GM21360 (cell line): ENCODE measurements at regions not wholly inside any gene's neighbourhood (a gene's known extent, or its start where the extent isn't known, plus 50 kb on each side); places are given as distances from the start of the nearest gene placed in this dataset.

Source experiments
- ATAC-seq: cut with Tn5 transposase; IDR thresholded peaks from one replicate; pipeline ENCODE4 v1.9.1; 2021; ENCODE audit warnings: mild to moderate bottlenecking, moderate library complexity; ENCODE audit not compliant: unreplicated experiment

DNA sequence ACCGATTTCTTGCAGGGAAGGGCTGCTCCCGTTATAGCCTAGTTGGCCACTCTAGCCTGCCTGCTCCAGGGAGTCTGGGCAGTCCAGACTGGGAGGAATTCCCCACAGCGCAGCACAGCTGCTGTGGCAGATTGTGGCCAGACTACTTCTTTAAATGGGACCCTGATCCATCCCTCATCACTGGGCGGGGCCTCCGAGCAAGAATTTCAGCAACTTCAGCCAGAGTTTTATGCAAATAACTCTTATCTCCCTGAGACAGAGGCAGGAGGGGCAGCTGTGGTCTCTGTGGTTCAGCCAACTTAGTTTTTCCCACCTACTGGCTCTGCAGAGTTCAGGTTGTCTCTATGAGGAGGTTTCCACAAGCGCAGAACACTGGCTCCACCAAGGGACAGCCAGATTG lies 1583.2 kb downstream of the SUCLG1 start:
- no peak for ATAC-seq

- ATAC-seq = no peak
Observed at GRCh38 chr2:82857967-82858366, 1601.1 kb downstream of the SUCLG1 start.

DNA sequence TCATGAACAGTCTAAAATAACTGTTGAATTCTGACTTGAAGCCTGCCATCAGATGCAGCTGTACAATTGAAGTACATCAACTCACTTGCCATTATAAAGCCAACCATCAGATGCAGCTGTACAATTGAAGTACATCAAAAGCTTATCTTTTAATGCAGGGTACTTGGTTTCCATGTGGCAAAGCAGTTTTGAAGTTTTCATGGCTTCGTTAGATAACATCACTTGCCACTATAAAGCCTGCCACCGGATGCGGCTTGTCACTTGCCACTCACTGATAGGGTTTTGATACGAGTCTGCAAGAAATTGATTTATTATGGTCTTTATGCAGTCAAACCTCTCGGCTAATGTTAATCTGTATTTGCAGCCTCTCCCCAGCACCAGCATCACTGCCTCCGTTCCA lies 1605.8 kb downstream of the SUCLG1 start:
- no peak for ATAC-seq

- no peak for ATAC-seq
Observed at GRCh38 chr2:82852787-82853186, 1606.3 kb downstream of the SUCLG1 start.

- no peak for ATAC-seq
Observed at GRCh38 chr2:82848285-82848684, 1610.8 kb downstream of the SUCLG1 start.

- ATAC-seq = no peak
Observed at GRCh38 chr2:82839036-82839435, 1620.0 kb downstream of the SUCLG1 start.

DNA sequence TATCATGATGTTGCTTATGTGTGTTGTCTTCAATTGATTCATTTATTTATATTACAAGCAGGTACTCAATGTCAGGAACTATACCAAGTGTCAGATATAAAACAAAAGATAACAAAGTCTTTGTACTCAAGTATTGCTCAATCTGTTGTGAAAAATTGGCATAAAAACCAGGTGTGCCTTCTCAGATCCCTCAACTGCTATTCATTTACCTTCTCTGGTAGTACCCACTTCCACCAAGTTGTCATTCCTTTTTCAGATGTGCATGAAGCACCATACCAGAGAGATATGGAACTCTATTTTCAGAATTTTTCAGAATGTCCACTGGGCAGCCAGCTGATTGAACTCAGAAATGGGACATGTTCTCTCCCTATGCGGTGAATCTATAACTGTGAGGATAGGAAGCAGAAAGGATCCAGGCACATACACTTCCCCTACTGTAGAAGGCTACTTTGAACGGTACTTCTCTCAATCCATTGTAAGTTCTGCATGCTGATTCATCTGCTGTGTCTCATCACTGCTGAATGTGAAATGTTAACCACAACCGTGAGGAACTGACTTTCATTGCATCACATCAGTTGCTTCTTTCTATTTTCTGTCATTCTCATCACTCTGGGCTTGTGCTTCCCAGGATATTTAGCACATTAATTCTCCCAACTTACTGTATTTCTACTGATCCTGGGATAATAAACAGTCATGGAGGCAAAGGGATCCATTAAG lies 1621.3 kb downstream of the SUCLG1 start:
- no peak for ATAC-seq

DNA sequence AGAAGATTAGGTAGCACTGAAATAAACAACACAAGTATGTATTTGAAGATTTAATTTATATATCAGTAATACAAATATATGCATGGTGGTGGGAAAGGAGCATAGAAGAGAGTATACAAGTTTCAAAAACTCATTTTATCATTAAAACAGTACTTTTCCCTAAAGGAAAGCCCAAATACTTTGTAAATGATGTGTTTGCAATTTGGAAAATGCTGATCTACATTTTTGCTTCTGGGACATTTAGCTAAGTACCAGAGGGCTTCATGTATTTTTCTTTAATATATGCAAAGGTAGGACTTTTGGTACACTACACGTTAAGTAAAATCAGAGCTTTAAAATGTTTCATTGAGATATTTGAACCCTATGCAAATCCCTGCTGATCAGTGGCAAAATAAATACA lies 1624.2 kb downstream of the SUCLG1 start:
- no peak for ATAC-seq

- ATAC-seq = no peak
Observed at GRCh38 chr2:82827426-82827825, 1631.7 kb downstream of the SUCLG1 start.

- no peak for ATAC-seq
Observed at GRCh38 chr2:82826437-82826836, 1632.6 kb downstream of the SUCLG1 start.

DNA sequence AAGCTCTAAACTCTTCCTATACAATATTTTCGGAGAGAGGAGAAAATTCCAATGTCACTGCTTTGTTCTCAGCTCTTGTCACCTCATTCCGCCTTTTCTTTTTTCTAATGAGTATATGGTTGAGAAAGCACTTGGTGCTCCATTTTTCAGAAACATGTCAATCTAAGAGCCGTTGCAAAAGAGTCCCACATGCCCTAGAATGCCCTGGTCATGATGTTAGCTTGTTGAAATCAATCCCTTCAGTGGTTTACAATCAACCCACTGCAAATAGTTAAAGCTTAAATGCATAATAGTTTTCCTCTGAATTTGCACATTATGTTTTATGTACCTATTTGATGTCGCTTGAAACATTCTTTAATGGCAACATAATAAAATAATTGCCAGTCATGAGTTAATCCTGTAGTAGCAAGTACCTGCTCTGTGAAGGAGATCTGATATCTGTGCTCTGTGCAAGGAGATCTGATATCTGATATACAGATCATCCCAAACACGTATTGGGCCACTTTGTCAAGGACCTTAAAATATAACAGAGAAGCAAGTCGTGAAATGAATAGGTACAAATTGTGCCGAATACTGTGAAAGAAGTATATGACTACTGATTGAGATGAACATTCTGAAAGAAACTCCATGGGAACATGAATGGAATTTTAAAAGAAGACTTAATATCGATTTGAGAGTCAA lies 1633.5 kb downstream of the SUCLG1 start:
- ATAC-seq = no peak

GRCh38 chr2:82823892-82824291 lies 1635.2 kb downstream of the SUCLG1 start:
- no peak for ATAC-seq

- no peak for ATAC-seq
Observed at GRCh38 chr2:82819951-82820350, 1639.1 kb downstream of the SUCLG1 start.

- ATAC-seq = no peak
Observed at GRCh38 chr2:82814146-82814545, 1644.9 kb downstream of the SUCLG1 start.

- ATAC-seq = no peak
Observed at GRCh38 chr2:82811946-82812345, 1647.1 kb downstream of the SUCLG1 start.

GRCh38 chr2:82803307-82803706 lies 1655.8 kb downstream of the SUCLG1 start:
- no peak for ATAC-seq

DNA sequence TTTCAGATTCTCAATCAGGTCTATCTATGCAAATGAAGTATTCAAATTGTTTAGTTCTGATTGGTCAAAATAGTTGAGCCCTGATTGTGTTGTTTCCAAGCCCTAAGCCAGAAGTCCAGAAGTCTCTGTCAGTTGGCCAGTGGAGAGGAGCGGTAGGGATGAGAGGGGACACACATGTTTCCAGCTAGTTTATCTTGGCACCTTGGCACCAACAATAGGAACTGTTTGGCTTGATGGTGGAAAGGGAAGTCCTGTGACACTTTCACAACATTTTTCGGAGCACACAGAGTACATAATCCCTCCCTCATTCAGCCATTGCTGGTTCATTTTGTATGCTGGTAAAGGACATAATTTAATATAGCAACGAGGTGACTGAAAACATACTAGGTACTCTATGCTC lies 1661.6 kb downstream of the SUCLG1 start:
- ATAC-seq = no peak

GRCh38 chr2:82796132-82796531 lies 1662.9 kb downstream of the SUCLG1 start:
- no peak for ATAC-seq

DNA sequence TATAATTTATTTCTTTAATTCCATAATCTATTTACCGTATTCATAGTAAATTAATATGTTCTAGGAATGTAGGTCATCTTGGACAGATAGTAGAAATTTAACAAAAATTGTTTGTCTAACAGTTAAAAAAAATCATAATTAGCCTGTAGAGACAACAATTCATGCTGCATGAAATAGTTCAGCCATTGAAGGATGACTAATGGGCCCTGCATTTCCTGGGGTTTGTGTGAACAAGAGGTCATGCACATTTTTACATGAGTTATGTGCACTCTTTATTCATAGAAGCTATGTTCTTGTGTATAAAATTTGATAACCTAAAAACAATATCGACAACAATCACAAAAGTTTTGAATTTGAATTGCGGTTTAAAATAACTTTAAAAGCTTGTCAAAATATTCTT lies 1663.6 kb downstream of the SUCLG1 start:
- no peak for ATAC-seq

DNA sequence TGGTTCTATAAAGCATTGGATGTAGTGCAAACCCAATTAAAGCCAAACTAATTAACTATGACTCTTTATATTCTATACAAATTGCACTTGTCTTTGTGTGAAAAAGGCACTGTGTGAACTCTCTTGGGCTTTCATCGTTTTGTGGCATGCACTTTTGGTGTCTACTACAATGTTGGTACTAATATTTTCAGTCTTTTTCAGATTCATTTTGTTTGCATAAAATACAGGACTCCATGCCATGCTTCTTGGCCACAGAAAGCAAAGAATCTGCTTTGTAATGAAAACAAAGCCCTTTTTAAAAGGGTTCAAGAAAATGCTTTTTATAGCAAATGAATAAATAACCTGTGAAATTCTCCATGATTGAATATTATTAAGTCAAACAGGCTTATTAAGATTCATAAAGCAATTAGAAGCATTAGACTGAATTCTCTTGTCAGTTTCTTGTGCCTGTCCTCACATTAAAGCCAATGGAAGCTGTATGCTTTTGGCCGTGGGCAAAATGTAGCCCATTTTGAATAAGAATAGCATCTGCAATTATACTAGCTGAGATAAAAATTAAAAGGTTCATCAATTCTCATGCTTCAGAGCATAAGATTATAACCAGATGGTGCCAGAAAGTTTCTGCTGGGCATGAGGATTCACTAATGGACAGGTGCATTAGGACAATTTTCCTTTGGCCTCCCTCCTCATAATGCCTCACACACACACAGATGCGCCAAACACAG lies 1665.2 kb downstream of the SUCLG1 start:
- ATAC-seq = no peak

DNA sequence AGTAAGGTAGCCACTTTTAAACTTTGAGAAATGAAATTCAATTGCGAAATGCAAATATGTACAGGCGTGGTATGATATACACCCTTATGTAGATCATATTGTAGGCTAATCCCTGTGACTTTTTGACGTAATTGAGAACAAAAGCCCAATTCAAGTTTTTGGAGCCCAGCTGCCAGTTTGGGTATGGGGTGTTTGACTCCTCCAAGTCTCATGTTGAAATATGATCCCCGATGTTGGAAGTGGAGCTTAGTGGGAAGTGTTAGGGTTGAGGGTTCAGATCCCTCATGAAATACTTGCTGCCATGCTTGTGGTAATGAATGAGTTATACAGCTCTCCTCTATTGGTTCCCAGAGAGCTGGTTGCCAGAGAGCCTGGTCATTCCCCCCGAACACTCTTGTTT lies 1666.8 kb downstream of the SUCLG1 start:
- ATAC-seq = no peak
